T-helper 1 cell treated with Interleukin-12 subunit alpha and Interleukin-12 subunit beta and Interleukin-4 antibody, amounts not matched to agents 30 ng/mL and 1 ng/mL, for 36 hours (primary cell): ENCODE measurements at regions not wholly inside any gene's neighbourhood (a gene's known extent, or its start where the extent isn't known, plus 50 kb on each side); places are given as distances from the start of the nearest gene placed in this dataset.
"Not testable (repeated sequence)": the region's sequence is repeated elsewhere in the genome, so short reads cannot be mapped to it uniquely, and the experiment has no call there.

Experiments used
- intact Hi-C: fragments of 100-400 bp; cut with micrococcal nuclease; formaldehyde crosslinking; loops from one replicate; pipeline ENCODE4 v1.15.1; 2024

- intact Hi-C loops = no loop called here
Observed at GRCh38 chr14:86423214-86423613, 893.3 kb downstream of the FLRT2 start.

- intact Hi-C loops = no loop called here
Observed at GRCh38 chr14:86420131-86420530, 890.2 kb downstream of the FLRT2 start.

- intact Hi-C loops = no loop called here
Observed at GRCh38 chr14:86414146-86414545, 884.2 kb downstream of the FLRT2 start.

GRCh38 chr14:86404989-86405649, 875.2 kb downstream of the FLRT2 start:
- intact Hi-C loops = no loop called here

GRCh38 chr14:86404425-86404824, 874.5 kb downstream of the FLRT2 start:
- intact Hi-C loops = no loop called here

- intact Hi-C loops = no loop called here
Observed at GRCh38 chr14:86402545-86402944, 872.6 kb downstream of the FLRT2 start.

GRCh38 chr14:86391085-86391484, 861.1 kb downstream of the FLRT2 start:
- intact Hi-C loops = no loop called here

GRCh38 chr14:86388216-86388615, 858.3 kb downstream of the FLRT2 start:
- intact Hi-C loops = no loop called here

- intact Hi-C loops = no loop called here
Observed at GRCh38 chr14:86373886-86374285, 843.9 kb downstream of the FLRT2 start.

GRCh38 chr14:86372402-86372801, 842.5 kb downstream of the FLRT2 start:
- intact Hi-C loops = no loop called here

GRCh38 chr14:86364634-86365033, 834.7 kb downstream of the FLRT2 start:
- intact Hi-C loops = no loop called here

GRCh38 chr14:86363576-86363975, 833.6 kb downstream of the FLRT2 start:
- intact Hi-C loops = no loop called here

- intact Hi-C loops = no loop called here
Observed at GRCh38 chr14:86363047-86363446, 833.1 kb downstream of the FLRT2 start.

GRCh38 chr14:86357876-86358275, 827.9 kb downstream of the FLRT2 start:
- intact Hi-C loops = loop anchor here (1.0 kb wide), 1 partner anchor 40 kb away; no protein-coding TSS in a partner anchor

GRCh38 chr14:86357119-86357518, 827.2 kb downstream of the FLRT2 start:
- intact Hi-C loops = no loop called here

GRCh38 chr14:86346818-86347384, 817.0 kb downstream of the FLRT2 start:
- intact Hi-C loops = no loop called here

- intact Hi-C loops = no loop called here
Observed at GRCh38 chr14:86334355-86334754, 804.4 kb downstream of the FLRT2 start.

GRCh38 chr14:86333493-86333892, 803.5 kb downstream of the FLRT2 start:
- intact Hi-C loops = no loop called here

- intact Hi-C loops = no loop called here
Observed at GRCh38 chr14:86331341-86331740, 801.4 kb downstream of the FLRT2 start.

GRCh38 chr14:86321151-86321550, 791.2 kb downstream of the FLRT2 start:
- intact Hi-C loops = no loop called here

GRCh38 chr14:86312154-86312665, 782.3 kb downstream of the FLRT2 start:
- intact Hi-C loops = not testable (repeated sequence)

- intact Hi-C loops = no loop called here
Observed at GRCh38 chr14:86311151-86311550, 781.2 kb downstream of the FLRT2 start.

- intact Hi-C loops = no loop called here
Observed at GRCh38 chr14:86310611-86311010, 780.7 kb downstream of the FLRT2 start.
